ENCODE measurements at regions not wholly inside any gene's neighbourhood (a gene's known extent, or its start where the extent isn't known, plus 50 kb on each side); places are given as distances from the start of the nearest gene placed in this dataset.

- no peak for TF ChIP-seq EZH2phosphoT487 (IDR thresholded peaks at IDR 0.05; ENCODE audit: low read depth)
- TF ChIP-seq CTCF (IDR thresholded peaks at IDR 0.05; ENCODE audit: low read depth, low read length) = no peak
- Histone ChIP-seq H3K36me3 (replicated peaks; ENCODE audit: low read depth, low read length) (no peaks in the 10 kb centered on the region), H4K20me1 (ENCODE audit: insufficient read depth, low read length) (no peaks in the 10 kb centered on the region), H2AFZ (ENCODE audit: low read depth, low read length) (no peak overlapping the region), H3K79me2 (ENCODE audit: low read length) (no peaks in the 10 kb centered on the region), H3K4me3 (ENCODE audit: low read length) (no peak overlapping the region), H3K9ac (ENCODE audit: low read length) (no peak overlapping the region), H3K27me3 (ENCODE audit: low read depth, low read length) (no peaks in the 10 kb centered on the region), H3K9me3 (ENCODE audit: insufficient read depth, low read length) (no peaks in the 10 kb centered on the region), H3K4me1 (ENCODE audit: low read length) (0 out of 2 replicates have a peak, but pooled peaks cover 3% of the 10 kb centered on the region), H3K27ac (ENCODE audit: low read length) (no peak overlapping the region), H3K4me2 (ENCODE audit: low read length) (no peak overlapping the region)
Measured at GRCh38 chr6:91433660-91434534, 847.0 kb upstream of the MAP3K7 start.

GRCh38 chr6:91428953-91429560, 842.2 kb upstream of the MAP3K7 start:
- Histone ChIP-seq H3K27me3 (ENCODE audit: low read depth, low read length) (no peaks in the 10 kb centered on the region), H3K9me3 (ENCODE audit: insufficient read depth, low read length) (no peaks in the 10 kb centered on the region), H2AFZ (ENCODE audit: low read depth, low read length) (no peak overlapping the region), H3K4me3 (ENCODE audit: low read length) (no peak overlapping the region), H3K27ac (ENCODE audit: low read length) (no peak overlapping the region), H3K4me1 (ENCODE audit: low read length) (no peaks in the 10 kb centered on the region), H3K79me2 (ENCODE audit: low read length) (no peaks in the 10 kb centered on the region), H3K36me3 (replicated peaks; ENCODE audit: low read depth, low read length) (no peaks in the 10 kb centered on the region), H4K20me1 (ENCODE audit: insufficient read depth, low read length) (no peaks in the 10 kb centered on the region), H3K4me2 (ENCODE audit: low read length) (no peak overlapping the region), H3K9ac (ENCODE audit: low read length) (no peak overlapping the region)
- TF ChIP-seq EZH2phosphoT487 (IDR thresholded peaks at IDR 0.05; ENCODE audit: low read depth) = no peak
- peak; percentile 14 for TF ChIP-seq CTCF (IDR thresholded peaks at IDR 0.05; ENCODE audit: low read depth, low read length)

- Histone ChIP-seq H3K4me3 (ENCODE audit: low read length) (no peak overlapping the region), H2AFZ (ENCODE audit: low read depth, low read length) (no peak overlapping the region), H3K36me3 (replicated peaks; ENCODE audit: low read depth, low read length) (no peaks in the 10 kb centered on the region), H3K9ac (ENCODE audit: low read length) (no peak overlapping the region), H3K27ac (ENCODE audit: low read length) (no peak overlapping the region), H3K4me1 (ENCODE audit: low read length) (no peaks in the 10 kb centered on the region), H4K20me1 (ENCODE audit: insufficient read depth, low read length) (no peaks in the 10 kb centered on the region), H3K9me3 (ENCODE audit: insufficient read depth, low read length) (no peaks in the 10 kb centered on the region), H3K27me3 (ENCODE audit: low read depth, low read length) (no peaks in the 10 kb centered on the region), H3K4me2 (ENCODE audit: low read length) (no peak overlapping the region), H3K79me2 (ENCODE audit: low read length) (no peaks in the 10 kb centered on the region)
- TF ChIP-seq EZH2phosphoT487 (IDR thresholded peaks at IDR 0.05; ENCODE audit: low read depth) = no peak
Measured at GRCh38 chr6:91428296-91428695, 841.4 kb upstream of the MAP3K7 start.

- Histone ChIP-seq H3K9ac (ENCODE audit: low read length) (no peak overlapping the region), H3K4me3 (ENCODE audit: low read length) (no peak overlapping the region), H3K9me3 (ENCODE audit: insufficient read depth, low read length) (no peaks in the 10 kb centered on the region), H3K27me3 (ENCODE audit: low read depth, low read length) (no peaks in the 10 kb centered on the region), H4K20me1 (ENCODE audit: insufficient read depth, low read length) (no peaks in the 10 kb centered on the region), H3K4me1 (ENCODE audit: low read length) (no peaks in the 10 kb centered on the region), H3K27ac (ENCODE audit: low read length) (no peak overlapping the region), H3K79me2 (ENCODE audit: low read length) (no peaks in the 10 kb centered on the region), H3K4me2 (ENCODE audit: low read length) (no peak overlapping the region), H2AFZ (ENCODE audit: low read depth, low read length) (no peak overlapping the region), H3K36me3 (replicated peaks; ENCODE audit: low read depth, low read length) (no peaks in the 10 kb centered on the region)
- TF ChIP-seq EZH2phosphoT487 (IDR thresholded peaks at IDR 0.05; ENCODE audit: low read depth) (no peak), CTCF (IDR thresholded peaks at IDR 0.05; ENCODE audit: low read depth, low read length) (no peak)
Measured at GRCh38 chr6:91420243-91420642, 833.4 kb upstream of the MAP3K7 start.

Measured in OCI-LY3 (cell line).